ENCODE measurements at regions not wholly inside any gene's neighbourhood (a gene's known extent, or its start where the extent isn't known, plus 50 kb on each side); places are given as distances from the start of the nearest gene placed in this dataset.

- Histone ChIP-seq H3F3A (ENCODE audit: control insufficient read depth, insufficient read depth) (no peaks in the 10 kb centered on the region), H3K36me3 (ENCODE audit: control insufficient read depth, low read length) (no peaks in the 10 kb centered on the region), H3K27ac (ENCODE audit: low read depth, low read length) (no peak overlapping the region), H3K4me3 (ENCODE audit: low read length) (no peak overlapping the region), H4K20me1 (ENCODE audit: control insufficient read depth, insufficient read depth, low read depth, low read length) (no peaks in the 10 kb centered on the region), H3K9me2 (replicated peaks; ENCODE audit: control insufficient read depth, low read length) (no peaks in the 10 kb centered on the region), H3K4me2 (ENCODE audit: low read length) (no peak overlapping the region), H3K27me3 (ENCODE audit: control insufficient read depth, low read length) (peaks cover 27% of the 10 kb centered on the region; the same call in 1 of the 2 replicates), H3K9me3 (ENCODE audit: control insufficient read depth, insufficient read depth, low read length) (no peaks in the 10 kb centered on the region), H3K79me2 (ENCODE audit: control insufficient read depth, low read length) (no peaks in the 10 kb centered on the region), H3K4me1 (ENCODE audit: control insufficient read depth, low read length) (peaks cover 12% of the 10 kb centered on the region)
- no peak for TF ChIP-seq EZH2phosphoT487 (IDR thresholded peaks at IDR 0.05; ENCODE audit: borderline replicate concordance, low read length)
- TF ChIP-seq CTCF (IDR thresholded peaks at IDR 0.05; ENCODE audit: low read depth, low read length, poor library complexity, severe bottlenecking): no peak
Measured at GRCh38 chr13:99055281-99055680, 77.4 kb upstream of the DOCK9 start.

GRCh38 chr13:99055735-99056134 is 77.9 kb upstream of the DOCK9 start:
- Histone ChIP-seq H3K9me2 (replicated peaks; ENCODE audit: control insufficient read depth, low read length) (no peaks in the 10 kb centered on the region), H3K27ac (ENCODE audit: low read depth, low read length) (no peak overlapping the region), H3K4me2 (ENCODE audit: low read length) (no peak overlapping the region), H3K36me3 (ENCODE audit: control insufficient read depth, low read length) (no peaks in the 10 kb centered on the region), H3K27me3 (ENCODE audit: control insufficient read depth, low read length) (peaks cover 27% of the 10 kb centered on the region), H3K9me3 (ENCODE audit: control insufficient read depth, insufficient read depth, low read length) (no peaks in the 10 kb centered on the region), H3F3A (ENCODE audit: control insufficient read depth, insufficient read depth) (no peaks in the 10 kb centered on the region), H4K20me1 (ENCODE audit: control insufficient read depth, insufficient read depth, low read depth, low read length) (no peaks in the 10 kb centered on the region), H3K4me3 (ENCODE audit: low read length) (no peak overlapping the region), H3K79me2 (ENCODE audit: control insufficient read depth, low read length) (no peaks in the 10 kb centered on the region), H3K4me1 (ENCODE audit: control insufficient read depth, low read length) (peaks cover 12% of the 10 kb centered on the region)
- TF ChIP-seq CTCF (IDR thresholded peaks at IDR 0.05; ENCODE audit: low read depth, low read length, poor library complexity, severe bottlenecking): no peak
- no peak for TF ChIP-seq EZH2phosphoT487 (IDR thresholded peaks at IDR 0.05; ENCODE audit: borderline replicate concordance, low read length)

- H3K27ac ChIP-seq (ENCODE audit: low read depth, low read length): no peak overlapping the region
- H3K9me3 ChIP-seq (ENCODE audit: control insufficient read depth, insufficient read depth, low read length): no peaks in the 10 kb centered on the region
- H3F3A ChIP-seq (ENCODE audit: control insufficient read depth, insufficient read depth): no peaks in the 10 kb centered on the region
- no peaks in the 10 kb centered on the region for H4K20me1 ChIP-seq (ENCODE audit: control insufficient read depth, insufficient read depth, low read depth, low read length)
- H3K4me3 ChIP-seq (ENCODE audit: low read length): no peak overlapping the region
- no peaks in the 10 kb centered on the region for H3K36me3 ChIP-seq (ENCODE audit: control insufficient read depth, low read length)
- no peak overlapping the region for H3K4me2 ChIP-seq (ENCODE audit: low read length)
- peaks cover 27% of the 10 kb centered on the region for H3K27me3 ChIP-seq (ENCODE audit: control insufficient read depth, low read length)
- TF ChIP-seq CTCF (IDR thresholded peaks at IDR 0.05; ENCODE audit: low read depth, low read length, poor library complexity, severe bottlenecking) (no peak), EZH2phosphoT487 (IDR thresholded peaks at IDR 0.05; ENCODE audit: borderline replicate concordance, low read length) (no peak)
- H3K9me2 ChIP-seq (replicated peaks; ENCODE audit: control insufficient read depth, low read length): no peaks in the 10 kb centered on the region
- peaks cover 4% of the 10 kb centered on the region for H3K4me1 ChIP-seq (ENCODE audit: control insufficient read depth, low read length)
- H3K79me2 ChIP-seq (ENCODE audit: control insufficient read depth, low read length): no peaks in the 10 kb centered on the region
Measured at GRCh38 chr13:99056381-99057014, 78.6 kb upstream of the DOCK9 start.
